ENCODE measurements at regions not wholly inside any gene's neighbourhood (a gene's known extent, or its start where the extent isn't known, plus 50 kb on each side); places are given as distances from the start of the nearest gene placed in this dataset.
"Not testable (repeated sequence)": the region's sequence is repeated elsewhere in the genome, so short reads cannot be mapped to it uniquely, and the experiment has no call there.

DNA sequence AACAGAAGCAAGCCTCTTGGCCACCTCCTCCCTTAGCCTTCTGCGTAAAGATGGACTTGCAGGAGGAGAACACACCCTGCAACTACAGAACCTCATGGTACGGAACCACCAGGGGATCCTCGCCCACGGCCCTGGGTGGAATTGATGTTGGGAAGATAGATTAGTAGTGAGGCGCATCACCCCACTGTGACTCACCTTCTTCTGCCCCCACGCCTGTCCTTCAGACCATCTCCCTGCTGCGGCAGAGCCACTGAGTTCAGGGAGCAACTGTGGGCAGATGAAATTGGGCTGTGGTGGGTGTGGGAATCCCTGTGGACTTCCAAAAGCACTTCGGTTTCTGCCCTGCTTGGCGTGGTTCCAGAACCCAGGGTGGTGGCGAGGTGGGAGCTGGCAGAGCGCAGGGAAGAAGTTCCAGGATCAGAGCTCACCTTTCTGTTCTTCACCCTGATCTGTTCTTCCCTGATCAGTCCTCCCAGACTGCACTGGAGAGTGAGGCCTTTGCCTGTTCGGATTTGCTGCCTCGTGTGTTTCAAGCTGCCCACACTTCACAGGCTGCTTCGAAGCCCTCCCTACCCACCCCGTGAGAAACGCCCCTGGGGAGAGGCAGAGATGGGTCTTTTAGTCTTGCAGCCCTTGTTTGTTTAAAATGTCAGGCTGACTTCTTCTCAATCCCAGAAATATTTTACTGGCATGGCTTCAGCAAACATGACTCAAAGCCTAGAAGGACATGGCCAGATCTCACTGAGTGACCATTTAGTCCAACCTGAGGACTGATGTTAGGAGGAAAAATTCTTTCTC lies 92.8 kb upstream of the MLN start:
- DNase-seq, result no peak
- CTCF ChIA-PET, result interaction anchor here (0.9 to 2.2 kb wide), 2 partner anchors 126 to 131 kb away, joined by 3 to 7 read pairs; no protein-coding TSS in a partner anchor
- H3K9me3 Mint-ChIP-seq, result no peaks in the 10 kb centered on the region
- H3K36me3 Mint-ChIP-seq (ENCODE audit: low read depth), result no peaks in the 10 kb centered on the region
- intact Hi-C loops (cut with micrococcal nuclease), result no loop called here
- no peaks in the 10 kb centered on the region for H3K27me3 Mint-ChIP-seq (ENCODE audit: low read depth)
- H3K4me3 Mint-ChIP-seq, result no peak overlapping the region
- no peak overlapping the region for H3K27ac Mint-ChIP-seq
- peaks cover 24% of the 10 kb centered on the region for H3K4me1 Mint-ChIP-seq (ENCODE audit: low read depth)

DNA sequence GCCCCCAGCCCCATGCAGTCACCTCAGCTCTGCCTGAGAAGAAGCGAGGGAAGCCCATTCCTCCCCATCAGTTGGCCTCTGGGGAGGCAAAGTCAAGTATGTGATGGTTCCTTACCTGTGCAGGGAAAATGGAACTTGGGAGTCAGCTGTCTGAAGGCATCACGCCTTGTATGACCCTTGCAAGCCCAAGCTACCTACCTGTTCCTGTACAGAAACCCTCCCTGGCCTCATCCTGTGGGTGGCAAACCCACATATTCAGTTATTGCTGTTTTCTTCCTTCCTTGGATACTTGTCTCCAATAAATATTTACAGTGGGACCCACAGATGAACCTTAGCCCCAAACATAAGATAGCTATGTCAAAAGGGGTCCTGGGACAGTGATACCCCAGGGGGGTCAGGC lies 92.2 kb upstream of the MLN start:
- intact Hi-C loops (cut with micrococcal nuclease), result no loop called here
- H3K4me3 Mint-ChIP-seq, result no peak overlapping the region
- no peaks in the 10 kb centered on the region for H3K27me3 Mint-ChIP-seq (ENCODE audit: low read depth)
- CTCF ChIA-PET, result interaction anchor here (0.9 to 2.2 kb wide), 3 partner anchors 12 to 132 kb away, joined by 3 to 7 read pairs (median 3); no protein-coding TSS in a partner anchor
- H3K4me1 Mint-ChIP-seq (ENCODE audit: low read depth), result peaks cover 24% of the 10 kb centered on the region
- H3K9me3 Mint-ChIP-seq, result no peaks in the 10 kb centered on the region
- no peak overlapping the region for H3K27ac Mint-ChIP-seq
- no peaks in the 10 kb centered on the region for H3K36me3 Mint-ChIP-seq (ENCODE audit: low read depth)
- DNase-seq, result no peak

DNA sequence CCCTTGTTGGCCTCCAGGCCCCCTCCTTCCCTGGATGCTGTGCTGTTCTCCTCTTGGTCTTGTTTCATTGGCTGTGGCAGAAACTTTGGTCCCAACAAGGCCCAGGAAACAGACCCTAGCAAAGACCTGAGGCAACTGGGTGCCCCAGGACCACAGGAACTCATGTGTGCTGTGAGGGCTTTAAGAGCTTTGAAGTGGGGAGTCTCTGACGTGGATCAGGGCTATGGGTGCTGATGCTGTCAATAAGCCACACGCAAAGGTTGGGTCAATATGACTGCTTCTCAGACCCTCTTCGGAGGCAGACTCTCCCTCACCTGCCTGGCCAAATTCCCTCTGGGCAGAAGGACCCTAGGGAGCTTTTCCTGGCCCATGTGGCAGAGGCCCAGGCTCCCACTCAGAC lies 91.5 kb upstream of the MLN start:
- Mint-ChIP-seq H3K4me1 (ENCODE audit: low read depth) (peaks cover 21% of the 10 kb centered on the region), H3K27me3 (ENCODE audit: low read depth) (no peaks in the 10 kb centered on the region), H3K27ac (no peak overlapping the region), H3K4me3 (no peak overlapping the region), H3K9me3 (no peaks in the 10 kb centered on the region), H3K36me3 (ENCODE audit: low read depth) (no peaks in the 10 kb centered on the region)
- CTCF ChIA-PET, result interaction anchor here (1.3 to 2.2 kb wide), 2 partner anchors 11 to 124 kb away, joined by 3 to 7 read pairs; no protein-coding TSS in a partner anchor
- DNase-seq, result peak; percentile 28
- intact Hi-C loops (cut with micrococcal nuclease), result no loop called here

DNA sequence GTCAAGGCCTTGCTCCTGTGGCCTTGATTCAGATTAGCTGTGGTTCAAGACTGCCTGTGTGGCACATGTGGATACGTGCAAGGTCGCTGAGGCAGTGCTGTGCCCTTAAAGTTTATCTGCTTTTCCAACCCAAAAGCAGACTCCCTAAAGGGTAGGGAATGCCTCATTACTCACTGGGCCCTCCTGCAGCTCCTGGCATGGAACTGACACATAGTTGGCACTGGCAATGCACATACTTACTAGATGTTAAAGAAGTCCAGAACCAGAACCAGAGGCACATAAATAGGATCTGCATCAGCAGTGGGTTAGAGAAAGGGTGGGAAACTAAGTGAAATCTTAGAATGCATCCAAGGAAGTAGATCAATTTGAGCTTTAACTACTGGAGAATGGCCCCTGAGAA lies 90.6 kb upstream of the MLN start:
- Mint-ChIP-seq H3K27me3 (ENCODE audit: low read depth) (no peaks in the 10 kb centered on the region), H3K27ac (no peak overlapping the region), H3K36me3 (ENCODE audit: low read depth) (no peaks in the 10 kb centered on the region), H3K4me3 (no peak overlapping the region), H3K9me3 (no peaks in the 10 kb centered on the region), H3K4me1 (ENCODE audit: low read depth) (peaks cover 21% of the 10 kb centered on the region)
- DNase-seq, result no peak
- CTCF ChIA-PET, result no interaction called here
- intact Hi-C loops (cut with micrococcal nuclease), result no loop called here

DNA sequence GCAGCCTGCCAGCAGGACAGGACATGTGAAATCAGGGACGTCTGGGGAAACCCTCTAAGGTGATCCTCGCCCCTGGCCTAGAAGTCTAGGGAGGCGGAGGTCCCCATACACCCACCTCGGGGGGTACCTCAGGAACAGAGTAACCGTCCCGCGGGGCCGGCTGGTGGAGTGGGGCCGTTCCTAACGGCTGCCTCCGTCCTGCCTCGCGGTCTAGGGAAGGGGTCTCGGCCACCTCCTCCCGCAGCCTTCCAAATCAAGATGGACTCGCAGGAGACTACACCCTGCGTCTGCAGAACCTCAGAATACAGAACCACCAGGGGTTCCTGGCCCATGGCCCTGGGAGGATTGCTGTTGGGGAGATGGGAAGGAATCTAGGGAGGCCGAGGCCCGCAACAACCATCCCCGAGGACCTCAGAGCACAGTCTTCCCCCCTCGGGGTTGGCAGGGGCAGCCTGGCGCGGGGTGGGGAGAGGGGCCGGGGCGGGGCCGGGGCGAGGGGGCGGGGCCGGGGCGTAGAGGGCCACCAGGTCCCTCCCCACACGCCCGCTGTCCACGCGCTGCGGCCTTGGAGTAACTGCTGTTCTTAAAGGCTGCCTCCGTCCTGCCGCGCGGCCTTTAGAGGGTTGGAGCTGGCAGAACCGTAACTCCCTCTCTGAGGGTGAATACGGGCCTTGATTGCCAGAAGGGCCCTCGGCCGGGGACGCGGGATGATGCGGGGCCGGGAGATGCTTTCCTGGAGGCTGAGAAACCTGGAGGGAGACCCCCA lies 89.0 kb upstream of the MLN start:
- Mint-ChIP-seq H3K9me3 (no peaks in the 10 kb centered on the region), H3K4me3 (no peak overlapping the region), H3K36me3 (ENCODE audit: low read depth) (no peaks in the 10 kb centered on the region), H3K4me1 (ENCODE audit: low read depth) (peaks cover 21% of the 10 kb centered on the region), H3K27me3 (ENCODE audit: low read depth) (no peaks in the 10 kb centered on the region), H3K27ac (no peak overlapping the region)
- intact Hi-C loops (cut with micrococcal nuclease), result no loop called here
- DNase-seq, result no peak
- CTCF ChIA-PET, result no interaction called here

DNA sequence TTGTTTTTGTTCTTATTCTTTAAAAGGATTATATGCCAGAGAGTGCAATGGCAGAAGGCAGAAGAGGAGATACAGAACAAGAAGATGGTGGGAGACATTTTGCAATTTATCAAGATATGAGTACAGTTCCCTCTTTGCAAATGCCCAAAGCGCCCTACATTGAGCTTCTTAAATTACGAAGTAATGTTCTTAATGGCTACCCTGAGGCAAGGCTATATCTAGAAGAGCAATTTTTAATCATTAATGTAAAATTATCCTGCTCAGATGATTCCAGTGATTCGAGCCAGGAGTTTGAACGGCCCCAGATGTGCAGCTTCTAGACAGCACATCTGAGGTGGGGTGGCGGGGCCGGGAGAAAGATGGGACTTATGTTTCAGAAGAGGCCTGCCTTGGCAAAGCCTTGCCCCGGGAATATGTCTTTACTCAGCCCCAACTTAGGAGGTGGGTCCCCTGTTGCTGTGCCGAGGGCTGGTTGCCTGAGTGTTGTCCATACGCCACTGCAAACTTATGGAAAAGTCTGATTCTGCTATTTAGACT lies 84.9 kb upstream of the MLN start:
- Mint-ChIP-seq H3K9me3 (no peaks in the 10 kb centered on the region), H3K4me3 (no peak overlapping the region), H3K4me1 (ENCODE audit: low read depth) (peaks cover 9% of the 10 kb centered on the region), H3K27me3 (ENCODE audit: low read depth) (no peaks in the 10 kb centered on the region), H3K27ac (no peak overlapping the region), H3K36me3 (ENCODE audit: low read depth) (no peaks in the 10 kb centered on the region)
- no peak for DNase-seq
- intact Hi-C loops (cut with micrococcal nuclease), result no loop called here
- CTCF ChIA-PET, result interaction anchor here (0.6 kb wide), 1 partner anchor 53 kb away, joined by 3 read pairs; no protein-coding TSS in a partner anchor

DNA sequence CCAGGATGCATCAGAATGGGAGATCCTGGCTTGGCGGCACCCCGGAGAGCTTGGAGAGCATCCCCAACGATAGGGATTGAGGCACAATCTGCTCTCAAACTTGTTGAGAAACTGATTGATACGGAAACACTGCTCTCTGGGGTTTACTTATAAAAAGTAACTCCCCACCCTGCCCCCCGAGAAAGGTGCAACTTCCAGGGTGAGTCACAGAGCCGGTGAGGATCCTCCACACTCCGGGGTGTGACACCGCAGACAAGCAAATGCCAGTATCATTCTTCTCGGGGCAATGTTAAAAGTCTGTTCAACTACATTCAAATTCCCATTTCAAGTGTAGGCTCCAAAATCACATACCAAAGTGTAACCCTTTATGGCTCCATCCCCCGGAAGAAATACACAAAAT lies 84.4 kb upstream of the MLN start:
- H3K4me1 Mint-ChIP-seq (ENCODE audit: low read depth), result peaks cover 9% of the 10 kb centered on the region
- H3K4me3 Mint-ChIP-seq, result no peak overlapping the region
- no peaks in the 10 kb centered on the region for H3K9me3 Mint-ChIP-seq
- intact Hi-C loops (cut with micrococcal nuclease), result no loop called here
- CTCF ChIA-PET, result no interaction called here
- H3K36me3 Mint-ChIP-seq (ENCODE audit: low read depth), result no peaks in the 10 kb centered on the region
- no peaks in the 10 kb centered on the region for H3K27me3 Mint-ChIP-seq (ENCODE audit: low read depth)
- H3K27ac Mint-ChIP-seq, result no peak overlapping the region
- DNase-seq, result no peak

DNA sequence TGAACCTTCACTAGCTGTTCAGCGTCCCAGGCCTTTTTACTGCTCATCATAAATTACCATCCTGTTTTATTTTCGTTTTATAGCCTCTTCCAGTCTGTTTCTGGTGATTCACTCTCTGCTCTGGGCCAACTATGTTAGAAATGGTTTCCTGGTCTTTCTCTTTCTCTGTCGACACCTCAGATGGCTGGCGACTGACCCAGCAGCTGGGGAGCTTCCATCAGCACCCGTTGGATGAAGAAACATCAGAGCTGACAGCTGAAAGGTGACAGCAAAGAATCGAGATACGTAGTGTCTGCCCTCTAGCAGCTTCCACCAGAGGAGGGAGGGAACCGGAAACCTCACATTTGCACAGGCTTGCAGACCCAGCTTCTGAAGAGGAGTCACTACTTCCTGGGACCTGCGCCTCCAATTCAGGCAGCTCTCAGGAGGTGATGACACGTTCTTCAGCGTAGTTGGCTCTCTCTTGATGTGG lies 82.9 kb upstream of the MLN start:
- Mint-ChIP-seq H3K9me3 (no peaks in the 10 kb centered on the region), H3K27me3 (ENCODE audit: low read depth) (no peaks in the 10 kb centered on the region), H3K27ac (no peak overlapping the region), H3K4me1 (ENCODE audit: low read depth) (peaks cover 9% of the 10 kb centered on the region), H3K4me3 (no peak overlapping the region), H3K36me3 (ENCODE audit: low read depth) (no peaks in the 10 kb centered on the region)
- CTCF ChIA-PET, result no interaction called here
- DNase-seq, result peak; percentile 55
- intact Hi-C loops (cut with micrococcal nuclease), result loop anchor here (2.0 kb wide), 1 partner anchor 24 kb away; no protein-coding TSS in a partner anchor

DNA sequence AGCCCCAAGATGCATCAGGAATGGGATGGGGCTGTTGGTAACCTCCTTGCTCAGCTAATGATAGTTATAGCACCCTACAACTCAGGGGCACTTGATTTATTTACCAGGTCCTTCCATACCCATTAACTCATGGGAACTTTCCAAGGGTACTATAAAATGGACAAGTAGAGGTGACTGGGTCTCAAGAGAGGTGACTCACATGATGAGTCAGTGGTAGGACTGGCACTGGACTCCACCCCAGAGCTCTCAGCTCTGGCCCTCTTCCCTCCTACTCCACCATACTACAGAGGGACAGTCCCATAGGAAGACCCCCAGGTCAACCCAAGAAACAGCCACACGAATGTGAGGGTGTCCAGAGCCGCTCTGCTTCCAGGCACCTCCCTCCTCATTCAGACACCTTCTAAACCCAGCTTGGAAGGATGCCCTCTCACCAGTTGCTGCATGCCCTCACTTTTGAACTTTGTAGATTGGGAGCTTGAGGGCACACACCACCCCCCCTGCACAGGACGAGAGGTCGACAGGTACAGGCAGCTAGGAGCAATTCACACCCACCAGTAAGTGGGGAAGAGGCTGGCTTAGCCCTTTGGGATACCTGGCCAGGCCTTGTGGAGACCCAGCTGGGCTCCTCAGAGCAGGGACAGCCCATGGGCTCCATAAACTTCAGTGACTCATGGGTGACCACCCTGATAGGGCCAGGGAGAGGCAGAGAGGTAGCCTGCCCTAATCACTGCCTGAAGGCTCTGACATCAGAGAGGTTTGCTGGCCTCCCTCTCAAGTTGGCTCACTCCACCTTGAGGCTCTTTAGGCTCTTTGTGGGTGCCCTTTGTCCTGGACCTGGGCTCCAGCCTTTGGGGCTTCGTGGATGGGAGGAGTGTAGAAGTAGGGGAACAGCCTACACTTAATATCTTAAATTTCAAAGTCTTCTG lies 81.6 kb upstream of the MLN start:
- H3K9me3 Mint-ChIP-seq, result no peaks in the 10 kb centered on the region
- peaks cover 9% of the 10 kb centered on the region for H3K4me1 Mint-ChIP-seq (ENCODE audit: low read depth)
- no peak overlapping the region for H3K4me3 Mint-ChIP-seq
- H3K27ac Mint-ChIP-seq, result no peak overlapping the region
- intact Hi-C loops (cut with micrococcal nuclease), result loop anchor here (2.0 kb wide), 1 partner anchor 23 kb away; no protein-coding TSS in a partner anchor
- no peaks in the 10 kb centered on the region for H3K36me3 Mint-ChIP-seq (ENCODE audit: low read depth)
- H3K27me3 Mint-ChIP-seq (ENCODE audit: low read depth), result no peaks in the 10 kb centered on the region
- CTCF ChIA-PET, result interaction anchor here (0.9 kb wide), 1 partner anchor 114 kb away, joined by 3 read pairs; no protein-coding TSS in a partner anchor
- no peak for DNase-seq

DNA sequence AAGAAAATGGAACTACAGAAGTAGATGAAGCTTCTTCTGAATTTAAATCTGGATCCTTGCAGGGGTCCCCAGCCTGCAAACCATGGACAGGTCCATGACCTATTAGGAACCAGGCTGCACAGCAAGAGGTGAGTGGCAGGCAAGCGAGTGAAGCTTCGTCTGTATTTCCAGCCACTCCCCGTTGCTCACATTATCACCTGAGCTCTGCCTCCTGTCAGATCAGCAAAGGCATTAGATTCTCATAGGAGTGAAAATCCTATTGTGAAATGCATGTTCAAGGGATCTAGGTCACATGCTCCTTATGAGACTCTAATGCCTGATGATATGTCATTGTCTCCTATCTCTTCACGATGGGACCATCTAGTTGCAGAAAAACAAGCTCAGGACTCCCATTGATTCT lies 79.8 kb upstream of the MLN start:
- H3K27me3 Mint-ChIP-seq (ENCODE audit: low read depth); H3K36me3 Mint-ChIP-seq (ENCODE audit: low read depth); H3K27ac Mint-ChIP-seq; H3K9me3 Mint-ChIP-seq; DNase-seq; H3K4me3 Mint-ChIP-seq; intact Hi-C loops (cut with micrococcal nuclease); H3K4me1 Mint-ChIP-seq (ENCODE audit: low read depth): not testable (repeated sequence)
- CTCF ChIA-PET, result interaction anchor here (1.2 kb wide), 1 partner anchor 12 kb away, joined by 3 read pairs; no protein-coding TSS in a partner anchor

DNA sequence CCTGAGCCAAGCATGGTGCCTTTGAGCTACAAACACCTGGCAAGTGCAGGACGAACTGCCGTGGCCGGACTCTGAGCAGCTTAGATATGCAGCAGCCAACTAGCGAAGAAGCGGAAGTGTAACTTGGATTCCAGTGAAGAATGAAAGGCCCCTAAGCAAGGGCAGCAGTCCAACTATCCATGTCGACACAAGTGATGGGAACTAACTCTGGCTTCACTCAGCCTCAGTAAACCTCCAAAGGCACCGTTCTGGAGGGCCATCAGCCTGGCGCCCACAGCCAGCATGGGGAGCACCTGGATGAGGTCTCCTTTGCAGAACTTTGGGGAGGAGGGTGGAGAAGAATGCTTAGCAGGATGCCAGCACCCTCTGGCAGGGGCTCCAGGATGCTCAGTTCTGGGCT lies 78.4 kb upstream of the MLN start:
- CTCF ChIA-PET, result no interaction called here
- DNase-seq, result no peak
- Mint-ChIP-seq H3K4me3 (no peak overlapping the region), H3K27ac (no peak overlapping the region), H3K27me3 (ENCODE audit: low read depth) (no peaks in the 10 kb centered on the region), H3K4me1 (ENCODE audit: low read depth) (peaks cover 8% of the 10 kb centered on the region), H3K36me3 (ENCODE audit: low read depth) (no peaks in the 10 kb centered on the region), H3K9me3 (no peaks in the 10 kb centered on the region)
- intact Hi-C loops (cut with micrococcal nuclease), result no loop called here

Data from activated naive CD4-positive, alpha-beta T cell treated with anti-CD3 and anti-CD28 coated beads for 36 hours (primary cell).